ENCODE measurements at regions not wholly inside any gene's neighbourhood (a gene's known extent, or its start where the extent isn't known, plus 50 kb on each side); places are given as distances from the start of the nearest gene placed in this dataset.

- Histone ChIP-seq H3K4me1 (ENCODE audit: control insufficient read depth in 1 of 2, insufficient read depth in 2 of 2, low read length in 2 of 2) (no peaks in the 10 kb centered on the region), H3K4me3 (replicated peaks in 1 of 2; ENCODE audit: low read depth in 1 of 2, low read length in 2 of 2) (no peak overlapping the region), H3K79me2 (ENCODE audit: insufficient read depth, low read length) (no peaks in the 10 kb centered on the region), H3K27me3 (ENCODE audit: insufficient read depth, low read length) (no peaks in the 10 kb centered on the region), H3K9me2 (ENCODE audit: insufficient read depth) (no peaks in the 10 kb centered on the region), H3K4me2 (ENCODE audit: low read length) (no peak overlapping the region), H2AFZ (ENCODE audit: low read depth, low read length, poor library complexity, severe bottlenecking) (no peak overlapping the region), H3K36me3 (ENCODE audit: control insufficient read depth in 1 of 2, insufficient read depth in 2 of 2, low read length in 2 of 2) (no peaks in the 10 kb centered on the region), H3K27ac (ENCODE audit: low read depth, low read length) (no peak overlapping the region), H4K20me1 (ENCODE audit: insufficient read depth) (no peaks in the 10 kb centered on the region), H3K9ac (ENCODE audit: low read length) (no peak overlapping the region), H3K9me3 (ENCODE audit: control insufficient read depth in 1 of 2, insufficient read depth in 1 of 2, low read depth in 1 of 2, low read length in 2 of 2) (no peaks in the 10 kb centered on the region; a peak in 1 of 4 replicates)
- intact Hi-C loops (cut with micrococcal nuclease) = no loop called here
- ChIA-PET POLR2A (no interaction called here), RAD21 (ENCODE audit: low non-redundant PET in 1 of 2, low total read pairs in 2 of 2, uncharacterized antibody in 2 of 2, unreplicated experiment in 2 of 2) (no interaction called here), CTCF (no interaction called here)
- no TSS peak for BruUV-seq (replicated peaks)
- ATAC-seq = no peak
- no peak for DNase-seq (ENCODE audit: low read depth, low spot score)
- TF ChIP-seq MAX (IDR thresholded peaks at IDR 0.05) (no peak), ZFX (IDR thresholded peaks at IDR 0.05) (no peak), ZNF274 (IDR thresholded peaks at IDR 0.05; ENCODE audit: low read depth, low read length) (no peak), FOSL1 (IDR thresholded peaks at IDR 0.05; ENCODE audit: low read depth) (no peak), RAD21 (IDR thresholded peaks at IDR 0.05; ENCODE audit: low read depth) (no peak), POLR2A (IDR thresholded peaks at IDR 0.05; ENCODE audit: borderline replicate concordance, extremely low read depth, insufficient read depth, insufficient read length) (no peak), SIN3A (IDR thresholded peaks at IDR 0.05; ENCODE audit: low read depth) (no peak), EZH2phosphoT487 (IDR thresholded peaks at IDR 0.05; ENCODE audit: borderline replicate concordance) (no peak), ATF3 (IDR thresholded peaks at IDR 0.05) (no peak), TCF7L2 (IDR thresholded peaks at IDR 0.05; ENCODE audit: borderline replicate concordance, extremely low read depth, insufficient read depth, insufficient read length) (no peak), EZH2 (IDR thresholded peaks at IDR 0.05) (no peak), SRF (IDR thresholded peaks at IDR 0.05; ENCODE audit: low read depth) (no peak), ELF1 (IDR thresholded peaks at IDR 0.05; ENCODE audit: borderline replicate concordance, low read depth) (no peak), SP1 (IDR thresholded peaks at IDR 0.05; ENCODE audit: low read depth) (no peak), ZBTB33 (IDR thresholded peaks at IDR 0.05; ENCODE audit: extremely low read depth, insufficient replicate concordance, low read length) (no peak), REST (IDR thresholded peaks at IDR 0.05; ENCODE audit: low read depth) (no peak), JUND (IDR thresholded peaks at IDR 0.05) (no peak), CBX3 (IDR thresholded peaks at IDR 0.05; ENCODE audit: low read depth) (no peak), CTCF (IDR thresholded peaks at IDR 0.05 in 2 of 3, conservative IDR thresholded peaks at IDR 0.05 in 1 of 3; ENCODE audit: borderline replicate concordance in 1 of 3, insufficient read depth in 1 of 3, low read depth in 2 of 3, low read length in 2 of 3) (no peak)
Observed at GRCh38 chr4:33111117-33111516, 2390.9 kb downstream of the PCDH7 start.

Data from HCT116 (cell line).